Gastroesophageal sphincter (tissue), 4 donors: ENCODE measurements at regions not wholly inside any gene's neighbourhood (a gene's known extent, or its start where the extent isn't known, plus 50 kb on each side); places are given as distances from the start of the nearest gene placed in this dataset.

Experiments
- ATAC-seq: fragments of 150-250 bp; one replicate; pipeline ENCODE4 v1.9.1; 2016; ENCODE audit warnings: mild to moderate bottlenecking, moderate library complexity
- H3K27ac ChIP-seq, 4 donors: fragments of 200-600 bp; sonication (generic) in 3 of 4; 1 replicate in 3 of 4; 2 replicates in 1 of 4; pipeline ENCODE4 v1.5.1; 2016 to 2019
- H3K27me3 ChIP-seq: fragments of 200-600 bp; sonication (generic); one replicate; pipeline ENCODE4 v1.5.1; 2019
- H3K36me3 ChIP-seq, 2 donors: fragments of 200-600 bp; sonication (generic); one replicate each; pipeline ENCODE4 v1.5.1; 2019; ENCODE audit warnings: control low read depth in 1 of 2
- H3K4me1 ChIP-seq, 3 donors: fragments of 200-600 bp; sonication (generic); 1 replicate in 2 of 3; 2 replicates in 1 of 3; pipeline ENCODE4 v1.5.1; 2016 to 2019; ENCODE audit warnings: control low read depth in 2 of 3
- H3K4me3 ChIP-seq, 2 donors: fragments of 200-600 bp; sonication (generic); one replicate each; pipeline ENCODE4 v1.5.1; 2019; ENCODE audit warnings: mild to moderate bottlenecking in 1 of 2, moderate library complexity in 1 of 2
- H3K9me3 ChIP-seq, 3 donors: fragments of 200-600 bp; sonication (generic); one replicate each; pipeline ENCODE4 v1.5.1; 2017 to 2019; ENCODE audit warnings: control low read depth in 2 of 3
- EP300 ChIP-seq: sonication (generic); formaldehyde crosslinking; IDR thresholded peaks from one replicate; pipeline ENCODE4 v1.6.1; 2017; ENCODE audit warnings: antibody characterized with exemption, mild to moderate bottlenecking
- POLR2A ChIP-seq, 2 donors: fragments of 450-650 bp; IDR thresholded peaks; one replicate each; pipeline ENCODE4 v1.6.1; 2017; ENCODE audit warnings: antibody characterized with exemption in 2 of 2, mild to moderate bottlenecking in 2 of 2, moderate library complexity in 1 of 2
- POLR2AphosphoS5 ChIP-seq: sonication (generic); formaldehyde crosslinking; IDR thresholded peaks from one replicate; pipeline ENCODE4 v1.6.1; 2017; ENCODE audit warnings: antibody characterized with exemption
- WGBS, 2 donors: methylation state at CpG; one replicate each; pipeline ENCODE4 v1.1.5; 2018; ENCODE audit warnings: low coverage in 1 of 2; 5-methylcytosine and 5-hydroxymethylcytosine counted together
- TF ChIP-seq, protein P1 (sequence below), 4 experiments: fragments of 200-600 bp in 2 of 4; fragments of 450-650 bp in 2 of 4; sonication (generic) in 1 of 4; IDR thresholded peaks; one replicate each; pipeline ENCODE4 v1.5.1; 2017 to 2019; ENCODE audit warnings: antibody characterized with exemption in 4 of 4, mild to moderate bottlenecking in 2 of 4, moderate library complexity in 2 of 4

GRCh38 chr13:31069808-31070534 is 91.7 kb downstream of the HSPH1 start:
- Histone ChIP-seq H3K9me3 (no peaks in the 10 kb centered on the region), H3K36me3 (no peaks in the 10 kb centered on the region)

DNA sequence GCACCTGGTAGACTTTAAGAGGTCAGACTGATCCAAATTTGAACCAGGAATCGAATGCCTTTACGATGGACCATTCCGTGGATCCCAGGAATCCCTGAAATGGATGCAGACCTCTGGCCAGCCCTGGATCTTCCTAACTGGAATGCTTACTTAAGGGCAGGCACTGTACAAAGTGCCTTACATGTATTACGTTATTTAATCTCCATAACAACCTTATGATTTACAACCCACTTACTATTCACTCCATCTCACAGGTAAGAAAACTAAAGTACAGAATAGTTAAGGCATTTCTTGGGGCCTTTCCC is 93.6 kb downstream of the HSPH1 start:
- no peaks in the 10 kb centered on the region for H3K36me3 ChIP-seq
- no peak overlapping the region for H3K27ac ChIP-seq
- H3K4me1 ChIP-seq, result no peaks in the 10 kb centered on the region
- 86% methylated on average over 4 of the region's 4 CpGs; no CpG with 5 or more reads in 1 of the 2 donors for WGBS, 2 donors
- H3K4me3 ChIP-seq, result no peak overlapping the region
- no peak for ATAC-seq
- H3K9me3 ChIP-seq, result peaks cover 0 to 6% (median 0%) of the 10 kb centered on the region in 3 donors
- TF ChIP-seq, protein P1, sequence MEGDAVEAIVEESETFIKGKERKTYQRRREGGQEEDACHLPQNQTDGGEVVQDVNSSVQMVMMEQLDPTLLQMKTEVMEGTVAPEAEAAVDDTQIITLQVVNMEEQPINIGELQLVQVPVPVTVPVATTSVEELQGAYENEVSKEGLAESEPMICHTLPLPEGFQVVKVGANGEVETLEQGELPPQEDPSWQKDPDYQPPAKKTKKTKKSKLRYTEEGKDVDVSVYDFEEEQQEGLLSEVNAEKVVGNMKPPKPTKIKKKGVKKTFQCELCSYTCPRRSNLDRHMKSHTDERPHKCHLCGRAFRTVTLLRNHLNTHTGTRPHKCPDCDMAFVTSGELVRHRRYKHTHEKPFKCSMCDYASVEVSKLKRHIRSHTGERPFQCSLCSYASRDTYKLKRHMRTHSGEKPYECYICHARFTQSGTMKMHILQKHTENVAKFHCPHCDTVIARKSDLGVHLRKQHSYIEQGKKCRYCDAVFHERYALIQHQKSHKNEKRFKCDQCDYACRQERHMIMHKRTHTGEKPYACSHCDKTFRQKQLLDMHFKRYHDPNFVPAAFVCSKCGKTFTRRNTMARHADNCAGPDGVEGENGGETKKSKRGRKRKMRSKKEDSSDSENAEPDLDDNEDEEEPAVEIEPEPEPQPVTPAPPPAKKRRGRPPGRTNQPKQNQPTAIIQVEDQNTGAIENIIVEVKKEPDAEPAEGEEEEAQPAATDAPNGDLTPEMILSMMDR (IDR thresholded peaks at IDR 0.05), result no peak
- TF ChIP-seq POLR2A (IDR thresholded peaks at IDR 0.05), result no peak
- TF ChIP-seq POLR2AphosphoS5, result no peak
- no peak for TF ChIP-seq EP300
- H3K27me3 ChIP-seq, result no peaks in the 10 kb centered on the region

More at GRCh38 chr13:31069808-31070534, 91.7 kb downstream of the HSPH1 start:
- no peaks in the 10 kb centered on the region for H3K27me3 ChIP-seq
- no peaks in the 10 kb centered on the region for H3K4me1 ChIP-seq
- ATAC-seq, result no peak
- H3K4me3 ChIP-seq, result no peak overlapping the region
- TF ChIP-seq, protein P1 (IDR thresholded peaks at IDR 0.05), result no peak
- TF ChIP-seq POLR2A (IDR thresholded peaks at IDR 0.05) (no peak), POLR2AphosphoS5 (no peak), EP300 (no peak)
- H3K27ac ChIP-seq, result no peak overlapping the region
- 50 to 80% methylated on average over 3 to 4 of the region's 4 CpGs for WGBS, 2 donors

DNA sequence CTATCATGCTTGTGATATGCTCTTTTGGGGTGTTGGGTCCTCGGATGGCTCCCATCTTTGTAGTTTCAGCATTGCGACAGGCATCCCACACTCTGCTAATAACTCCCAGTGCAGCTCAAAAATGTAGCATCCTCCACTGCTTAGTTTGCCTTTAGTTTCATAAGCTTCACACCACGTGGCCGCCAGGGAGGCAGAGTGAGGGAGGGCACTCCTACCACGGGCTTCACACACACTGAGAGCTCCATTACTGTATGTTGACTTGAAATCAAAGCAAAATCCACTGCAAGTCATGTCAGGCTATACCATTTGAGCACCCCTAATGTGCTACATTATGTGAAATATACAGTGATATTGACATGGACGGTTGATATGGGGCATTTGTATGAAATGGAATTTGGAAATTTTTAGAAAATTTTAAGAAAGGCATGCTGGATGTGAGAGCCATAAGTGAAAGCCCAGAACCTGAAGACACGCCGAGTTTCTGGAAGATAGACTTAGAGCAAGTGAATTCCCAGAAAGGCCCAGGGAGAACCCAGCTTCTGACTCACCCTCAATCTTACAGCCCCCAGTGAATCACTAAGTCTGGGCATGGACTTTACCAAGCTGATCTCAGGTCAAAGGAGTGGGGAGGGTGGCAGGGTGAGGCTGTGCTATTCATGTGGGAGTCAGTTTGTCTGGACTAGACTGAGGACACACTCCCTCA is 94.1 kb downstream of the HSPH1 start:
- no peak overlapping the region for H3K27ac ChIP-seq
- H3K9me3 ChIP-seq, result peaks cover 0 to 6% (median 0%) of the 10 kb centered on the region in 3 donors
- ATAC-seq, result no peak
- H3K27me3 ChIP-seq, result no peaks in the 10 kb centered on the region
- no peaks in the 10 kb centered on the region for H3K36me3 ChIP-seq
- TF ChIP-seq EP300 (no peak), POLR2AphosphoS5 (no peak), POLR2A (IDR thresholded peaks at IDR 0.05) (no peak)
- TF ChIP-seq, protein P1 (IDR thresholded peaks at IDR 0.05), result no peak
- H3K4me3 ChIP-seq, result no peak overlapping the region
- WGBS, 2 donors, result 63 to 76% methylated on average over 5 to 6 of the region's 8 CpGs
- no peaks in the 10 kb centered on the region for H3K4me1 ChIP-seq

GRCh38 chr13:31064636-31065035 is 97.1 kb downstream of the HSPH1 start:
- TF ChIP-seq EP300 (no peak), POLR2AphosphoS5 (no peak), POLR2A (IDR thresholded peaks at IDR 0.05) (no peak)
- TF ChIP-seq, protein P1 (IDR thresholded peaks at IDR 0.05), result no peak
- 82 to 100% methylated on average over 3 to 4 of the region's 4 CpGs for WGBS, 2 donors
- H3K36me3 ChIP-seq, result no peaks in the 10 kb centered on the region
- H3K4me1 ChIP-seq, result no peaks in the 10 kb centered on the region
- H3K27me3 ChIP-seq, result no peaks in the 10 kb centered on the region
- no peak overlapping the region for H3K27ac ChIP-seq
- peaks cover 0 to 6% (median 0%) of the 10 kb centered on the region in 3 donors for H3K9me3 ChIP-seq
- no peak overlapping the region for H3K4me3 ChIP-seq
- no peak for ATAC-seq

DNA sequence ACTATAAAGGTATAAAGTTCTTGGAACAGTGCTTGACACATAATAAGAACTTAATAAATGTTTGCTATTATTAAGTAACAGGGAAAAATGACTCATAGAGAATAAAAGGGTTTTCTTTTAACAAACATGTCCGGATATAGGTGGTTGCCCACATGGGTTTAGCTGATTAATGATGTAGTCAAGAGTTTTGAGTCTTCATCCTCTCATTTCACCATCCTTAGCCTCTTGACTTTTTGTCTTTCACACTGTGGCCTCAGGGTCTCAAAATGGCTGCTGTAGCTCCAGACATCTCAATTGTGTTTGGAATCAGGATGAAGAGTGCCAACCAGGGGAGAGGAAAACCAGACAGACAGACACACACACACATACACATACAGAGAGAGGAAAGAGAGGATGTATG is 97.9 kb downstream of the HSPH1 start:
- Histone ChIP-seq H3K4me1 (no peaks in the 10 kb centered on the region), H3K27ac (no peak overlapping the region), H3K27me3 (peaks cover 3% of the 10 kb centered on the region), H3K36me3 (no peaks in the 10 kb centered on the region), H3K4me3 (no peak overlapping the region), H3K9me3 (peaks cover 0 to 6% (median 0%) of the 10 kb centered on the region in 3 donors)
- 70 to 87% methylated on average over 1 of the region's 1 CpG for WGBS, 2 donors
- TF ChIP-seq EP300, result no peak
- TF ChIP-seq POLR2A (IDR thresholded peaks at IDR 0.05), result no peak
- TF ChIP-seq, protein P1 (IDR thresholded peaks at IDR 0.05), result no peak
- no peak for TF ChIP-seq POLR2AphosphoS5
- ATAC-seq, result no peak
